Sigmoid colon (tissue), 6 donors: ENCODE measurements at regions not wholly inside any gene's neighbourhood (a gene's known extent, or its start where the extent isn't known, plus 50 kb on each side); places are given as distances from the start of the nearest gene placed in this dataset.
"Not testable (repeated sequence)": the region's sequence is repeated elsewhere in the genome, so short reads cannot be mapped to it uniquely, and the experiment has no call there.

Experiments
- DNase-seq: peaks from one replicate; pipeline ENCODE4 v3.0.0-alpha.2; 2019
- H3K27ac ChIP-seq, 4 donors: fragments of 200-600 bp; sonication (generic); one replicate each; pipeline ENCODE4 v1.5.1; 2016 to 2019; ENCODE audit warnings: mild to moderate bottlenecking in 1 of 4
- H3K27me3 ChIP-seq, 3 donors: fragments of 200-600 bp; sonication (generic); one replicate each; pipeline ENCODE4 v1.5.1; 2019; ENCODE audit warnings: mild to moderate bottlenecking in 1 of 3
- H3K36me3 ChIP-seq, 4 donors: fragments of 200-600 bp; sonication (generic); one replicate each; pipeline ENCODE4 v1.5.1; 2016 to 2019
- H3K4me1 ChIP-seq, 4 donors: fragments of 200-600 bp; sonication (generic); one replicate each; pipeline ENCODE4 v1.5.1; 2017 to 2019
- H3K4me3 ChIP-seq, 4 donors: fragments of 200-600 bp; sonication (generic); one replicate each; pipeline ENCODE4 v1.5.1; 2017 to 2019; ENCODE audit warnings: mild to moderate bottlenecking in 2 of 4, moderate library complexity in 1 of 4
- H3K9me3 ChIP-seq, 4 donors: fragments of 200-600 bp in 3 of 4; sonication (generic) in 3 of 4; one replicate each; pipeline versions ENCODE4 v1.5.1 to v1.6.1; 2013 to 2019
- CTCF ChIP-seq, 4 experiments: fragments of 450-650 bp in 3 of 4; fragments of 200-600 bp in 1 of 4; IDR thresholded peaks; one replicate each; pipeline ENCODE4 v1.5.1; 2016 to 2019; ENCODE audit warnings: antibody characterized with exemption in 4 of 4, mild to moderate bottlenecking in 3 of 4, moderate library complexity in 2 of 4
- EP300 ChIP-seq, 4 donors: sonication (generic); formaldehyde crosslinking; IDR thresholded peaks; one replicate each; pipeline ENCODE4 v1.6.1; 2017; ENCODE audit warnings: antibody characterized with exemption in 4 of 4
- POLR2A ChIP-seq, 2 donors: fragments of 450-650 bp; IDR thresholded peaks; one replicate each; pipeline ENCODE4 v1.6.1; 2016; ENCODE audit warnings: antibody characterized with exemption in 2 of 2, mild to moderate bottlenecking in 2 of 2, moderate library complexity in 2 of 2
- POLR2AphosphoS5 ChIP-seq, 4 donors: sonication (generic); formaldehyde crosslinking; IDR thresholded peaks; one replicate each; pipeline ENCODE4 v1.6.1; 2017; ENCODE audit warnings: antibody characterized with exemption in 4 of 4
- WGBS, 2 donors: extraction: QIAGEN DNeasy Blood & Tissue Kit; methylation state at CpG; one replicate each; pipeline ENCODE4 v1.1.7; 2013; 5-methylcytosine and 5-hydroxymethylcytosine counted together
- intact Hi-C: fragments of 100-400 bp; cut with DNase I; formaldehyde crosslinking; loops from one replicate; pipeline ENCODE4 v1.15.1; 2023
- donor health status: healthy with polysubstance abuse.
- donor health status: healthy.

GRCh38 chrX:138794246-138794645, 82.7 kb upstream of the FGF13 start:
- Histone ChIP-seq H3K27me3 (no peaks in the 10 kb centered on the region), H3K27ac (no peak overlapping the region), H3K36me3 (no peaks in the 10 kb centered on the region), H3K4me1 (no peaks in the 10 kb centered on the region), H3K4me3 (no peak overlapping the region), H3K9me3 (no peaks in the 10 kb centered on the region)
- WGBS, 2 donors: 84 to 95% methylated on average over 1 of the region's 1 CpG
- TF ChIP-seq EP300 (IDR thresholded peaks at IDR 0.05) (no peak), POLR2A (IDR thresholded peaks at IDR 0.05) (no peak), POLR2AphosphoS5 (IDR thresholded peaks at IDR 0.05) (no peak), CTCF (IDR thresholded peaks at IDR 0.05) (no peak)
- intact Hi-C loops: no loop called here
- no peak for DNase-seq

GRCh38 chrX:138791551-138791950, 80.0 kb upstream of the FGF13 start:
- H3K4me3 ChIP-seq: no peak overlapping the region
- intact Hi-C loops: no loop called here
- no peaks in the 10 kb centered on the region for H3K27me3 ChIP-seq
- TF ChIP-seq CTCF (IDR thresholded peaks at IDR 0.05) (no peak), EP300 (IDR thresholded peaks at IDR 0.05) (no peak), POLR2AphosphoS5 (IDR thresholded peaks at IDR 0.05) (no peak), POLR2A (IDR thresholded peaks at IDR 0.05) (no peak)
- no peak overlapping the region for H3K27ac ChIP-seq
- no peaks in the 10 kb centered on the region for H3K9me3 ChIP-seq
- H3K4me1 ChIP-seq: no peaks in the 10 kb centered on the region
- no peak for DNase-seq
- 17 to 58% methylated on average over 1 of the region's 1 CpG for WGBS, 2 donors
- H3K36me3 ChIP-seq: no peaks in the 10 kb centered on the region

GRCh38 chrX:138788771-138789170, 77.3 kb upstream of the FGF13 start:
- TF ChIP-seq POLR2A (IDR thresholded peaks at IDR 0.05) (no peak), EP300 (IDR thresholded peaks at IDR 0.05) (no peak), POLR2AphosphoS5 (IDR thresholded peaks at IDR 0.05) (no peak), CTCF (IDR thresholded peaks at IDR 0.05) (no peak)
- Histone ChIP-seq H3K27me3 (no peaks in the 10 kb centered on the region), H3K36me3 (no peaks in the 10 kb centered on the region), H3K9me3 (no peaks in the 10 kb centered on the region), H3K4me3 (no peak overlapping the region), H3K27ac (no peak overlapping the region), H3K4me1 (no peaks in the 10 kb centered on the region)
- no peak for DNase-seq
- intact Hi-C loops: no loop called here

- 48 to 69% methylated on average over 14 of the region's 14 CpGs for WGBS, 2 donors
- H3K27me3 ChIP-seq, H3K27ac ChIP-seq, DNase-seq, H3K4me3 ChIP-seq, H3K9me3 ChIP-seq, H3K36me3 ChIP-seq, H3K4me1 ChIP-seq, intact Hi-C loops: not testable (repeated sequence)
Observed at GRCh38 chrX:138778576-138778909, 67.0 kb upstream of the FGF13 start.

GRCh38 chrX:138777908-138778575, 66.5 kb upstream of the FGF13 start:
- H3K4me1 ChIP-seq, H3K4me3 ChIP-seq, H3K9me3 ChIP-seq, H3K27me3 ChIP-seq, DNase-seq, H3K27ac ChIP-seq, H3K36me3 ChIP-seq, intact Hi-C loops: not testable (repeated sequence)
- WGBS, 2 donors: 88 to 95% methylated on average over 15 of the region's 15 CpGs

GRCh38 chrX:138777230-138777629, 65.7 kb upstream of the FGF13 start:
- DNase-seq: no peak
- 78 to 79% methylated on average over 3 of the region's 3 CpGs for WGBS, 2 donors
- intact Hi-C loops: no loop called here

More at GRCh38 chrX:138777230-138777629, 65.7 kb upstream of the FGF13 start:
- Histone ChIP-seq H3K27ac (no peak overlapping the region), H3K4me3 (no peak overlapping the region), H3K27me3 (no peaks in the 10 kb centered on the region), H3K4me1 (no peaks in the 10 kb centered on the region), H3K36me3 (no peaks in the 10 kb centered on the region), H3K9me3 (no peaks in the 10 kb centered on the region)
- TF ChIP-seq CTCF (IDR thresholded peaks at IDR 0.05): no peak
- TF ChIP-seq POLR2AphosphoS5 (IDR thresholded peaks at IDR 0.05): no peak
- no peak for TF ChIP-seq POLR2A (IDR thresholded peaks at IDR 0.05)
- no peak for TF ChIP-seq EP300 (IDR thresholded peaks at IDR 0.05)
